ENCODE measurements at regions not wholly inside any gene's neighbourhood (a gene's known extent, or its start where the extent isn't known, plus 50 kb on each side); places are given as distances from the start of the nearest gene placed in this dataset.
A peak's percentile ranks its signal among the peaks of the same experiment; 100 is the strongest.

DNA sequence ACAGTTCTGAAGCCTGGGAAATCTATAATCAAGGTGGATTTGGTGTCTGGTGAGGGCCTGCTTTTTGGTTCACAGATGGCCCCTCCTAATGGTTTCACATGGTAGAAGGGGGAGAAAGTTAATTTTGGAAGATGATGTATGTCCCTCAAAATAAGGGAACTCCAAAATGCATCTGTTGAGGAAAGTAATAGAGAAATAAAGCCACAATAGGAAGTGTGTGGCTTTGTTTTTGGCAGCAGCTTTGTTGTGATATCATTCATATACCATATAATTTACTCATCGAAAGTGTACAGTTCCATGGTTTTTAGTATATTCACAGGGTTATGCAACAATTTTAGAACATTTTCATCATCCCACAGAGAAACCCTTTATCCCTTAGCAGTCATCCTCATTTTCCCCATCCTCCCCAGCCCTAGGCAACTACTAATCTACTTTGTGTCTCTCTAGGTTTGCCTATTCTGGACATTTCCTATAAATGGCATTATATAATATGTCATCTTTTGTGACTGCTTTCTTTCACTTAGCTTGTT, 274.0 kb upstream of the FAM98A start:
- Mint-ChIP-seq H3K27me3 (ENCODE audit: insufficient read depth, low read depth) (peaks cover 2% of the 10 kb centered on the region), H3K9me3 (peaks cover 3% of the 10 kb centered on the region), H3K4me3 (no peak overlapping the region), H3K27ac (no peak overlapping the region), H3K36me3 (no peaks in the 10 kb centered on the region), H3K4me1 (peaks cover 2% of the 10 kb centered on the region)
- no peak overlapping the region for H2AFZ ChIP-seq (replicated peaks)
- no peak for DNase-seq (ENCODE audit: low spot score)
- no peaks in the 10 kb centered on the region for H3K27me3 ChIP-seq
- peaks cover 7% of the 10 kb centered on the region for H3K9me3 ChIP-seq (ENCODE audit: low read depth)
- H3K4me2 ChIP-seq = no peak overlapping the region
- no peaks in the 10 kb centered on the region for H3F3A ChIP-seq (ENCODE audit: low read depth)
- no peak overlapping the region for H3K4me3 ChIP-seq
- no peak overlapping the region for H3K27ac ChIP-seq
- H3K36me3 ChIP-seq = no peaks in the 10 kb centered on the region
- no peaks in the 10 kb centered on the region for H3K4me1 ChIP-seq
- TF ChIP-seq CTCF (IDR thresholded peaks at IDR 0.05) (no peak), EZH2 (IDR thresholded peaks at IDR 0.05) (no peak)
- H3K9ac ChIP-seq = no peak overlapping the region
- H3K79me2 ChIP-seq (ENCODE audit: low read depth) = no peaks in the 10 kb centered on the region
- no peaks in the 10 kb centered on the region for H4K20me1 ChIP-seq (ENCODE audit: low read depth)

DNA sequence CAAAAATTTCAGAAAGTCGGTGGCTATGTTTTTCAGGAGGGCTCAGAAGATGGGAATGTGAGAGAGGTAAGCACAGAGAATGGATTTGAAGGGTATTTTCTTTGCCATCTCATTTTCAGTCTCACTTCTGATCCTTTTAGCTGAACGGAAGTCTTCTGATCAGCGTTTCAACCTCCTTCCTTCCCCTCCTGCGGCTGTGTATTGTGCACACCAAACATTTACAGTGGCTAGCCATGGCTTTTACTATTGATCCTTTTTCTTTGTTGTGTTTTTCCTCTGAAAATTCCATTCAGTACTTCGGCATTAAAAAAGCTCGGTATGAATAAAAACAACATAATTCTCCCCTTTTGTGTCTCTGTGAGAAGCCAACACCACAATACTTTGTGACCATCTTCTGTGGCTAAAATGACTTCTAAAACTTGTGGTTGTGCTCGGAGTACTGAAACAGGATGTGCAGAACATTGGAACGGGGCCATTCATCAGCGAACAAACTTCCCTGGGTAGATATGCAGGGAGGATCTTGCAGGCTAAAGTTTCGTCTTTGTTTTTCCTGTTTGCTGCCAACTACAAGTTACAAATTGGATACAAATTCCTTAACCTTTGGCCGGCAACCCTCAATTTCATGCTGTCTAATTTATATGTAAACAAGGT, 260.8 kb upstream of the FAM98A start:
- H3K9me3 ChIP-seq (ENCODE audit: low read depth) = no peaks in the 10 kb centered on the region
- no peaks in the 10 kb centered on the region for H3F3A ChIP-seq (ENCODE audit: low read depth)
- Mint-ChIP-seq H3K27ac (no peak overlapping the region), H3K36me3 (no peaks in the 10 kb centered on the region), H3K9me3 (peaks cover 9% of the 10 kb centered on the region), H3K27me3 (ENCODE audit: insufficient read depth, low read depth) (peaks cover 4% of the 10 kb centered on the region), H3K4me1 (peaks cover 11% of the 10 kb centered on the region), H3K4me3 (no peak overlapping the region)
- peaks cover 12% of the 10 kb centered on the region for H3K4me1 ChIP-seq
- H2AFZ ChIP-seq (replicated peaks) = peak overlapping the region; percentile 85
- TF ChIP-seq CTCF (IDR thresholded peaks at IDR 0.05) = no peak
- TF ChIP-seq EZH2phosphoT487 (IDR thresholded peaks at IDR 0.05) = no peak
- TF ChIP-seq EZH2 (IDR thresholded peaks at IDR 0.05) = no peak
- no peak overlapping the region for H3K4me3 ChIP-seq
- H4K20me1 ChIP-seq (ENCODE audit: low read depth) = no peaks in the 10 kb centered on the region
- H3K27ac ChIP-seq = no peak overlapping the region
- no peaks in the 10 kb centered on the region for H3K27me3 ChIP-seq
- H3K36me3 ChIP-seq = no peaks in the 10 kb centered on the region
- H3K79me2 ChIP-seq (ENCODE audit: low read depth) = no peaks in the 10 kb centered on the region
- no peak for DNase-seq (ENCODE audit: low spot score)
- no peak overlapping the region for H3K9ac ChIP-seq
- H3K4me2 ChIP-seq = no peak overlapping the region

DNA sequence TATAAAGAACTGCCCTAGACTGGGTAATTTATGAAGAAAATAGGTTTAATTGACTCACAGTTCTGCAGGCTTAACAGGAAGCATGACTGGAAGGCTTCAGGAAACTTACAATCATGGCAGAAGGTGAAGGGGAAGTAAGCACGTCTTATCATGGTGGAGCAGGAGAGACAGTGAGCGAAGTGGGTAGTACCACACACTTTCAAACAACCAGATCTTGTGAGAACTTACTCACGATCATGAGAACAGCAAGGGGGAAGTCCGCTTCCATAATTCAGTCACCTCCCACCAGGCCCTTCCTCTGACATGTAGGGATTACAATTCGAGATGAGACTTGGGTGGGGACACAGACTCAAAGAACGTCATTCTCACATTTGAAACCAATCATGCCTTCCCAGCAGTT, 260.1 kb upstream of the FAM98A start:
- peaks cover 4% of the 10 kb centered on the region for H3K27me3 Mint-ChIP-seq (ENCODE audit: insufficient read depth, low read depth)

More for the DNA sequence above, 260.1 kb upstream of the FAM98A start:
- H3K9me3 ChIP-seq (ENCODE audit: low read depth) = no peaks in the 10 kb centered on the region
- no peak for TF ChIP-seq EZH2phosphoT487 (IDR thresholded peaks at IDR 0.05)
- no peak for TF ChIP-seq CTCF (IDR thresholded peaks at IDR 0.05)
- no peak for TF ChIP-seq EZH2 (IDR thresholded peaks at IDR 0.05)
- no peak for DNase-seq (ENCODE audit: low spot score)
- no peak overlapping the region for H3K4me3 ChIP-seq
- no peaks in the 10 kb centered on the region for H3K36me3 Mint-ChIP-seq
- peaks cover 12% of the 10 kb centered on the region for H3K4me1 ChIP-seq
- no peaks in the 10 kb centered on the region for H3K36me3 ChIP-seq
- H3F3A ChIP-seq (ENCODE audit: low read depth) = no peaks in the 10 kb centered on the region
- no peak overlapping the region for H3K9ac ChIP-seq
- H3K9me3 Mint-ChIP-seq = peaks cover 10% of the 10 kb centered on the region
- no peak overlapping the region for H3K27ac Mint-ChIP-seq
- H2AFZ ChIP-seq (replicated peaks) = no peak overlapping the region
- no peak overlapping the region for H3K4me2 ChIP-seq
- no peak overlapping the region for H3K4me3 Mint-ChIP-seq
- H3K27me3 ChIP-seq = no peaks in the 10 kb centered on the region
- peaks cover 11% of the 10 kb centered on the region for H3K4me1 Mint-ChIP-seq
- no peak overlapping the region for H3K27ac ChIP-seq
- H3K79me2 ChIP-seq (ENCODE audit: low read depth) = no peaks in the 10 kb centered on the region
- H4K20me1 ChIP-seq (ENCODE audit: low read depth) = no peaks in the 10 kb centered on the region

All from neural progenitor cell (in vitro differentiated cells).